ENCODE measurements at regions not wholly inside any gene's neighbourhood (a gene's known extent, or its start where the extent isn't known, plus 50 kb on each side); places are given as distances from the start of the nearest gene placed in this dataset.
"Not testable (repeated sequence)": the region's sequence is repeated elsewhere in the genome, so short reads cannot be mapped to it uniquely, and the experiment has no call there.

- DNase-seq (ENCODE audit: low read depth in 2 of 2): no peak
Observed at GRCh38 chr20:20795721-20796120, 83.3 kb upstream of the RALGAPA2 start.

- no peak for DNase-seq (ENCODE audit: low read depth in 2 of 2)
Observed at GRCh38 chr20:20795119-20795518, 82.7 kb upstream of the RALGAPA2 start.

- no peak for DNase-seq (ENCODE audit: low read depth in 2 of 2)
Observed at GRCh38 chr20:20793591-20793990, 81.1 kb upstream of the RALGAPA2 start.

GRCh38 chr20:20791664-20792568, 79.5 kb upstream of the RALGAPA2 start:
- DNase-seq (ENCODE audit: low read depth in 2 of 2): no peak

- no peak for DNase-seq (ENCODE audit: low read depth in 2 of 2)
Observed at GRCh38 chr20:20788308-20788707, 75.9 kb upstream of the RALGAPA2 start.

- DNase-seq (ENCODE audit: low read depth in 2 of 2): no peak
Observed at GRCh38 chr20:20786428-20786827, 74.0 kb upstream of the RALGAPA2 start.

- no peak for DNase-seq (ENCODE audit: low read depth in 2 of 2)
Observed at GRCh38 chr20:20785226-20785625, 72.8 kb upstream of the RALGAPA2 start.

- DNase-seq (ENCODE audit: low read depth in 2 of 2): not testable (repeated sequence)
Observed at GRCh38 chr20:20784450-20784849, 72.0 kb upstream of the RALGAPA2 start.

- no peak for DNase-seq (ENCODE audit: low read depth in 2 of 2)
Observed at GRCh38 chr20:20783450-20783849, 71.0 kb upstream of the RALGAPA2 start.

- no peak for DNase-seq (ENCODE audit: low read depth in 2 of 2)
Observed at GRCh38 chr20:20782755-20783154, 70.3 kb upstream of the RALGAPA2 start.

- no peak for DNase-seq (ENCODE audit: low read depth in 2 of 2)
Observed at GRCh38 chr20:20782231-20782630, 69.8 kb upstream of the RALGAPA2 start.

GRCh38 chr20:20781029-20781428, 68.6 kb upstream of the RALGAPA2 start:
- DNase-seq (ENCODE audit: low read depth in 2 of 2): no peak

- no peak for DNase-seq (ENCODE audit: low read depth in 2 of 2)
Observed at GRCh38 chr20:20780127-20780824, 67.8 kb upstream of the RALGAPA2 start.

- DNase-seq (ENCODE audit: low read depth in 2 of 2): no peak
Observed at GRCh38 chr20:20778676-20779075, 66.2 kb upstream of the RALGAPA2 start.

GRCh38 chr20:20772497-20773085, 60.1 kb upstream of the RALGAPA2 start:
- no peak for DNase-seq (ENCODE audit: low read depth in 2 of 2)

GRCh38 chr20:20768202-20768815, 55.9 kb upstream of the RALGAPA2 start:
- DNase-seq (ENCODE audit: low read depth in 2 of 2): no peak

- DNase-seq (ENCODE audit: low read depth in 2 of 2): no peak
Observed at GRCh38 chr20:20765696-20766365, 53.4 kb upstream of the RALGAPA2 start.

GRCh38 chr20:20763650-20764049, 51.2 kb upstream of the RALGAPA2 start:
- no peak for DNase-seq (ENCODE audit: low read depth in 2 of 2)

Measured in stimulated activated CD4-positive, alpha-beta T cell treated with anti-CD3 and anti-CD28 coated beads, Interleukin-4, amount 100 ng/mL, for 48 hours (primary cell).